Stimulated activated naive CD4-positive, alpha-beta T cell treated with Interleukin-2 at 50 U/mL for 16 hours (primary cell): ENCODE measurements at regions not wholly inside any gene's neighbourhood (a gene's known extent, or its start where the extent isn't known, plus 50 kb on each side); places are given as distances from the start of the nearest gene placed in this dataset.

Source experiments
- DNase-seq: peaks from one replicate; lab custom pipeline; 2025; lab: John Stamatoyannopoulos, UW

- DNase-seq = no peak
These were observed 206.7 kb upstream of the CAMK1G start for GRCh38 chr1:209376774-209377173.

- no peak for DNase-seq
These were observed 205.5 kb upstream of the CAMK1G start for GRCh38 chr1:209377995-209378394.

GRCh38 chr1:209379280-209379679 lies 204.2 kb upstream of the CAMK1G start:
- DNase-seq = no peak

GRCh38 chr1:209380420-209380819 lies 203.1 kb upstream of the CAMK1G start:
- DNase-seq = no peak

GRCh38 chr1:209382231-209383100 lies 201.0 kb upstream of the CAMK1G start:
- DNase-seq = no peak

GRCh38 chr1:209383422-209383821 lies 200.1 kb upstream of the CAMK1G start:
- DNase-seq = no peak

GRCh38 chr1:209383907-209384709 lies 199.4 kb upstream of the CAMK1G start:
- no peak for DNase-seq

GRCh38 chr1:209384710-209385550 lies 198.6 kb upstream of the CAMK1G start:
- no peak for DNase-seq

GRCh38 chr1:209386156-209386555 lies 197.4 kb upstream of the CAMK1G start:
- no peak for DNase-seq

- DNase-seq = no peak
These were observed 196.1 kb upstream of the CAMK1G start for GRCh38 chr1:209387271-209387968.

- no peak for DNase-seq
These were observed 195.6 kb upstream of the CAMK1G start for GRCh38 chr1:209387969-209388329.

GRCh38 chr1:209388358-209388757 lies 195.2 kb upstream of the CAMK1G start:
- no peak for DNase-seq

GRCh38 chr1:209389258-209389657 lies 194.3 kb upstream of the CAMK1G start:
- no peak for DNase-seq

- no peak for DNase-seq
These were observed 193.5 kb upstream of the CAMK1G start for GRCh38 chr1:209389975-209390374.

GRCh38 chr1:209390764-209391163 lies 192.8 kb upstream of the CAMK1G start:
- DNase-seq = no peak

GRCh38 chr1:209391792-209392191 lies 191.7 kb upstream of the CAMK1G start:
- DNase-seq = no peak

- no peak for DNase-seq
These were observed 188.3 kb upstream of the CAMK1G start for GRCh38 chr1:209395169-209395568.

- no peak for DNase-seq
These were observed 186.1 kb upstream of the CAMK1G start for GRCh38 chr1:209397371-209397770.

- DNase-seq = no peak
These were observed 185.6 kb upstream of the CAMK1G start for GRCh38 chr1:209397910-209398309.

- no peak for DNase-seq
These were observed 185.1 kb upstream of the CAMK1G start for GRCh38 chr1:209398313-209398991.

- no peak for DNase-seq
These were observed 183.7 kb upstream of the CAMK1G start for GRCh38 chr1:209399800-209400199.
